ENCODE measurements at regions not wholly inside any gene's neighbourhood (a gene's known extent, or its start where the extent isn't known, plus 50 kb on each side); places are given as distances from the start of the nearest gene placed in this dataset.

DNA sequence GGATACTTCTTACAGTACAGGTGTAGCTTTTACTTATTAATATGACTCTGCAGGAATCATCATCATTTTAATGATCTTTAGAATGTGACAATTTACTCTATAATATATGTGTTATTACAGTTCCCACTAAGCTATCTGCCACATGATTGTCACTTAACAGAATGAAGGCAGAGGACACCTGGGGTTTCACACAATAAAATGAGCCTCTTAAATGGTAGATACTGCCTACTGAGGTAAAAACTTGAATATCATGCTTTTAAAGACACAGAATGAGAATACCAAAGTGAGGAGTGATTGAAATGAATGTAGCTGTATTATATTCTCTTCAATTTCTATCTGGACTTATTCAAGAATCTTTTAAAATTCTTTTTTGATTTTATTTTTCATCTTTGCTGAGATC lies 1255.3 kb upstream of the LRRN3 start (continued):
- no peak for TF ChIP-seq ZNF225 (CRISPR knock-in tag; IDR thresholded peaks at IDR 0.05)

DNA sequence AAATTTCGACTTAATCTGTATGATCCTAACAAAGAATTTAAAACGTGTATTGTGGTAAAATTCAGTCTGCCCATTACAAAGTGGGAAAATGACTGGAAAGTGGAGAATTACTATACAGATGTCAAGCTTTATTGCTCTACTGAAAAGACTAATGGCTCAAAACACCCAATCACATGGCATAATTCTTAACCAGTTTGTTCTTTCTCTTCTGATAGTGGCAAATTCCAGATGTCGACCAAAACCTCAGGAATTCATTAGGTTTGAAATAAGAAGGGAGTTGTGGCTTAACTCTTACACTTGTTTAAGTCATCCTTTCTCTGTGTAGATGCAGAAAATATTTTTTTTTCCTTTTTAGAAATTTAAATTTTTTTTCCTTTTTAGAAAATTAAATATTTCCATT lies 1254.9 kb upstream of the LRRN3 start:
- Histone ChIP-seq H3K27me3 (ENCODE audit: control insufficient read depth in 1 of 2, insufficient read depth in 2 of 2, low read length in 2 of 2) (no peaks in the 10 kb centered on the region), H4K20me1 (ENCODE audit: insufficient read depth, low read length) (no peaks in the 10 kb centered on the region), H3K9me3 (ENCODE audit: low read length) (no peaks in the 10 kb centered on the region), H3K27ac (ENCODE audit: extremely low read length, insufficient read depth, low read length) (no peak overlapping the region), H3K4me1 (ENCODE audit: insufficient read depth, low read length) (no peaks in the 10 kb centered on the region), H3K9ac (ENCODE audit: insufficient read depth, low read depth, low read length) (no peak overlapping the region), H3K4me2 (ENCODE audit: low read depth, low read length) (no peak overlapping the region), H3K4me3 (replicated peaks in 1 of 3; ENCODE audit: insufficient read depth in 1 of 3, low read depth in 2 of 3, low read length in 3 of 3) (no peak overlapping the region), H2AFZ (ENCODE audit: low read length) (no peak overlapping the region), H3K36me3 (replicated peaks in 1 of 2; ENCODE audit: control insufficient read depth in 1 of 2, insufficient read depth in 2 of 2, low read length in 2 of 2) (no peaks in the 10 kb centered on the region), H3K79me2 (ENCODE audit: insufficient read depth, low read length) (no peaks in the 10 kb centered on the region)
- intact Hi-C loops (cut with micrococcal nuclease; ENCODE audit: unreplicated experiment) (no loop called here), in situ Hi-C loops (cut with HindIII; ENCODE audit: extremely low pct_ligation_motif_present, low pct_unique_long_range_greater_than_20kb) (loop anchor here (25.0 kb wide), 1 partner anchor 601 kb away; no protein-coding TSS in a partner anchor)
- ChIA-PET POLR2A (no interaction called here), CTCF (ENCODE audit: low intra/inter-chr PET ratio, low total read pairs) (no interaction called here)
- 3% methylated on average over 3 of the region's 3 CpGs for WGBS (ENCODE audit: low lambda C conversion rate)
- no TSS peak for BruUV-seq (replicated peaks)
- ATAC-seq: no peak
- no peak for DNase-seq (ENCODE audit: low spot score)
- FAIRE-seq: no peak
- TF ChIP-seq ZEB1 (IDR thresholded peaks at IDR 0.05; ENCODE audit: insufficient replicate concordance, low read depth) (no peak), ZNF329 (CRISPR knock-in tag; IDR thresholded peaks at IDR 0.05; ENCODE audit: low read depth) (no peak), DNMT3B (CRISPR knock-in tag; conservative IDR thresholded peaks at IDR 0.05) (no peak), ZNF567 (CRISPR knock-in tag; IDR thresholded peaks at IDR 0.05; ENCODE audit: borderline replicate concordance) (no peak), ZBTB20 (CRISPR knock-in tag; IDR thresholded peaks at IDR 0.05; ENCODE audit: borderline replicate concordance, low read depth) (no peak), SP4 (CRISPR knock-in tag; IDR thresholded peaks at IDR 0.05) (no peak), NFIC (IDR thresholded peaks at IDR 0.05; ENCODE audit: low read length) (no peak), PLRG1 (conservative IDR thresholded peaks at IDR 0.05) (no peak), ZNF773 (CRISPR knock-in tag; IDR thresholded peaks at IDR 0.05; ENCODE audit: borderline replicate concordance) (no peak), ZNF224 (CRISPR knock-in tag; IDR thresholded peaks at IDR 0.05) (no peak)
- TF ChIP-seq, protein P1, sequence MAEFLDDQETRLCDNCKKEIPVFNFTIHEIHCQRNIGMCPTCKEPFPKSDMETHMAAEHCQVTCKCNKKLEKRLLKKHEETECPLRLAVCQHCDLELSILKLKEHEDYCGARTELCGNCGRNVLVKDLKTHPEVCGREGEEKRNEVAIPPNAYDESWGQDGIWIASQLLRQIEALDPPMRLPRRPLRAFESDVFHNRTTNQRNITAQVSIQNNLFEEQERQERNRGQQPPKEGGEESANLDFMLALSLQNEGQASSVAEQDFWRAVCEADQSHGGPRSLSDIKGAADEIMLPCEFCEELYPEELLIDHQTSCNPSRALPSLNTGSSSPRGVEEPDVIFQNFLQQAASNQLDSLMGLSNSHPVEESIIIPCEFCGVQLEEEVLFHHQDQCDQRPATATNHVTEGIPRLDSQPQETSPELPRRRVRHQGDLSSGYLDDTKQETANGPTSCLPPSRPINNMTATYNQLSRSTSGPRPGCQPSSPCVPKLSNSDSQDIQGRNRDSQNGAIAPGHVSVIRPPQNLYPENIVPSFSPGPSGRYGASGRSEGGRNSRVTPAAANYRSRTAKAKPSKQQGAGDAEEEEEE (CRISPR knock-in tag; IDR thresholded peaks at IDR 0.05; ENCODE audit: borderline replicate concordance): no peak
- TF ChIP-seq, protein P2, sequence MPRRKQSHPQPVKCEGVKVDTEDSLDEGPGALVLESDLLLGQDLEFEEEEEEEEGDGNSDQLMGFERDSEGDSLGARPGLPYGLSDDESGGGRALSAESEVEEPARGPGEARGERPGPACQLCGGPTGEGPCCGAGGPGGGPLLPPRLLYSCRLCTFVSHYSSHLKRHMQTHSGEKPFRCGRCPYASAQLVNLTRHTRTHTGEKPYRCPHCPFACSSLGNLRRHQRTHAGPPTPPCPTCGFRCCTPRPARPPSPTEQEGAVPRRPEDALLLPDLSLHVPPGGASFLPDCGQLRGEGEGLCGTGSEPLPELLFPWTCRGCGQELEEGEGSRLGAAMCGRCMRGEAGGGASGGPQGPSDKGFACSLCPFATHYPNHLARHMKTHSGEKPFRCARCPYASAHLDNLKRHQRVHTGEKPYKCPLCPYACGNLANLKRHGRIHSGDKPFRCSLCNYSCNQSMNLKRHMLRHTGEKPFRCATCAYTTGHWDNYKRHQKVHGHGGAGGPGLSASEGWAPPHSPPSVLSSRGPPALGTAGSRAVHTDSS (CRISPR knock-in tag; conservative IDR thresholded peaks at IDR 0.05): no peak
- TF ChIP-seq, protein P3, sequence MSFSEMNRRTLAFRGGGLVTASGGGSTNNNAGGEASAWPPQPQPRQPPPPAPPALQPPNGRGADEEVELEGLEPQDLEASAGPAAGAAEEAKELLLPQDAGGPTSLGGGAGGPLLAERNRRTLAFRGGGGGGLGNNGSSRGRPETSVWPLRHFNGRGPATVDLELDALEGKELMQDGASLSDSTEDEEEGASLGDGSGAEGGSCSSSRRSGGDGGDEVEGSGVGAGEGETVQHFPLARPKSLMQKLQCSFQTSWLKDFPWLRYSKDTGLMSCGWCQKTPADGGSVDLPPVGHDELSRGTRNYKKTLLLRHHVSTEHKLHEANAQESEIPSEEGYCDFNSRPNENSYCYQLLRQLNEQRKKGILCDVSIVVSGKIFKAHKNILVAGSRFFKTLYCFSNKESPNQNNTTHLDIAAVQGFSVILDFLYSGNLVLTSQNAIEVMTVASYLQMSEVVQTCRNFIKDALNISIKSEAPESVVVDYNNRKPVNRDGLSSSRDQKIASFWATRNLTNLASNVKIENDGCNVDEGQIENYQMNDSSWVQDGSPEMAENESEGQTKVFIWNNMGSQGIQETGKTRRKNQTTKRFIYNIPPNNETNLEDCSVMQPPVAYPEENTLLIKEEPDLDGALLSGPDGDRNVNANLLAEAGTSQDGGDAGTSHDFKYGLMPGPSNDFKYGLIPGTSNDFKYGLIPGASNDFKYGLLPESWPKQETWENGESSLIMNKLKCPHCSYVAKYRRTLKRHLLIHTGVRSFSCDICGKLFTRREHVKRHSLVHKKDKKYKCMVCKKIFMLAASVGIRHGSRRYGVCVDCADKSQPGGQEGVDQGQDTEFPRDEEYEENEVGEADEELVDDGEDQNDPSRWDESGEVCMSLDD (CRISPR knock-in tag; IDR thresholded peaks at IDR 0.05; ENCODE audit: borderline replicate concordance): no peak
